ENCODE measurements at regions not wholly inside any gene's neighbourhood (a gene's known extent, or its start where the extent isn't known, plus 50 kb on each side); places are given as distances from the start of the nearest gene placed in this dataset.

- Histone ChIP-seq H2AFZ (ENCODE audit: low read length) (no peak overlapping the region), H3K4me2 (ENCODE audit: low read depth, low read length) (no peak overlapping the region), H3F3A (ENCODE audit: insufficient read depth, low read length) (no peaks in the 10 kb centered on the region), H3K9me3 (replicated peaks; ENCODE audit: insufficient read depth, low read length) (no peaks in the 10 kb centered on the region), H3K4me3 (ENCODE audit: low read length) (no peak overlapping the region), H3K27ac (ENCODE audit: low read length) (no peak overlapping the region), H3K27me3 (replicated peaks; ENCODE audit: insufficient read depth, low read length) (no peaks in the 10 kb centered on the region), H3K36me3 (replicated peaks; ENCODE audit: insufficient read depth, low read length) (no peaks in the 10 kb centered on the region), H3K4me1 (ENCODE audit: low read length) (no peaks in the 10 kb centered on the region), H3K79me2 (ENCODE audit: low read length) (no peaks in the 10 kb centered on the region), H3K9me2 (replicated peaks; ENCODE audit: insufficient read depth, low read length) (no peaks in the 10 kb centered on the region), H4K20me1 (ENCODE audit: insufficient read depth, low read length) (no peaks in the 10 kb centered on the region), H3K9ac (ENCODE audit: low read length) (no peak overlapping the region)
- DNase-seq, result no peak
- TF ChIP-seq EZH2 (optimal IDR thresholded peaks at IDR 0.05; ENCODE audit: low read depth, low read length) (no peak), EZH2phosphoT487 (IDR thresholded peaks at IDR 0.05; ENCODE audit: low read length) (no peak)
These were observed 999.7 kb upstream of the LRRTM1 start for GRCh38 chr2:81304154-81304830.

- H3K36me3 ChIP-seq (replicated peaks; ENCODE audit: insufficient read depth, low read length), result no peaks in the 10 kb centered on the region
- TF ChIP-seq EZH2phosphoT487 (IDR thresholded peaks at IDR 0.05; ENCODE audit: low read length) (no peak), EZH2 (optimal IDR thresholded peaks at IDR 0.05; ENCODE audit: low read depth, low read length) (no peak)
- TF ChIP-seq, protein P1, sequence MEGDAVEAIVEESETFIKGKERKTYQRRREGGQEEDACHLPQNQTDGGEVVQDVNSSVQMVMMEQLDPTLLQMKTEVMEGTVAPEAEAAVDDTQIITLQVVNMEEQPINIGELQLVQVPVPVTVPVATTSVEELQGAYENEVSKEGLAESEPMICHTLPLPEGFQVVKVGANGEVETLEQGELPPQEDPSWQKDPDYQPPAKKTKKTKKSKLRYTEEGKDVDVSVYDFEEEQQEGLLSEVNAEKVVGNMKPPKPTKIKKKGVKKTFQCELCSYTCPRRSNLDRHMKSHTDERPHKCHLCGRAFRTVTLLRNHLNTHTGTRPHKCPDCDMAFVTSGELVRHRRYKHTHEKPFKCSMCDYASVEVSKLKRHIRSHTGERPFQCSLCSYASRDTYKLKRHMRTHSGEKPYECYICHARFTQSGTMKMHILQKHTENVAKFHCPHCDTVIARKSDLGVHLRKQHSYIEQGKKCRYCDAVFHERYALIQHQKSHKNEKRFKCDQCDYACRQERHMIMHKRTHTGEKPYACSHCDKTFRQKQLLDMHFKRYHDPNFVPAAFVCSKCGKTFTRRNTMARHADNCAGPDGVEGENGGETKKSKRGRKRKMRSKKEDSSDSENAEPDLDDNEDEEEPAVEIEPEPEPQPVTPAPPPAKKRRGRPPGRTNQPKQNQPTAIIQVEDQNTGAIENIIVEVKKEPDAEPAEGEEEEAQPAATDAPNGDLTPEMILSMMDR (IDR thresholded peaks at IDR 0.05; ENCODE audit: low read length), result no peak
- H3K27me3 ChIP-seq (replicated peaks; ENCODE audit: insufficient read depth, low read length), result no peaks in the 10 kb centered on the region
- H3K9me2 ChIP-seq (replicated peaks; ENCODE audit: insufficient read depth, low read length), result no peaks in the 10 kb centered on the region
- H4K20me1 ChIP-seq (ENCODE audit: insufficient read depth, low read length), result no peaks in the 10 kb centered on the region
- H3K79me2 ChIP-seq (ENCODE audit: low read length), result no peaks in the 10 kb centered on the region
- H3K4me2 ChIP-seq (ENCODE audit: low read depth, low read length), result no peak overlapping the region
- H3K4me3 ChIP-seq (ENCODE audit: low read length), result no peak overlapping the region
- H3K9me3 ChIP-seq (replicated peaks; ENCODE audit: insufficient read depth, low read length), result no peaks in the 10 kb centered on the region
- no peak overlapping the region for H3K27ac ChIP-seq (ENCODE audit: low read length)
- H3F3A ChIP-seq (ENCODE audit: insufficient read depth, low read length), result no peaks in the 10 kb centered on the region
- no peak for DNase-seq
- no peaks in the 10 kb centered on the region for H3K4me1 ChIP-seq (ENCODE audit: low read length)
- H2AFZ ChIP-seq (ENCODE audit: low read length), result no peak overlapping the region
- no peak overlapping the region for H3K9ac ChIP-seq (ENCODE audit: low read length)
These were observed 998.8 kb upstream of the LRRTM1 start for GRCh38 chr2:81303321-81303720.

DNA sequence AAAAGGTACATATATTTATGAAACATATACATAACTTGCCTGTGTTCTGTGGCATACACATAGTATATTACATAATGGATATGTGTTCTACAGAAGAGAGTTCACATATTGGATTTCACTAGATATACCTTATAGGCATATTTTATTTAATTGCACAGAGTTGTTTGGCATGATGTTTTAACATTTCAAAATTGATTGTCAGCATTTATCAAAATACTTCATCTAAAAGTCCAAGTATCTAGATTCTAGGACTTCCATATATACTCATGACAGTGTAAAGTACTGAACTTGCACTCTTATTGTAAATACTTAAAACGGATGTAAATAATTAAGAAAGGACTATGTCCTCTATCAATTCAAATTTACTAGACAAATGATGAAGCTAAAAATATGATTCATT lies 995.3 kb upstream of the LRRTM1 start:
- Histone ChIP-seq H3K9ac (ENCODE audit: low read length) (no peak overlapping the region), H3K36me3 (replicated peaks; ENCODE audit: insufficient read depth, low read length) (no peaks in the 10 kb centered on the region), H3K27me3 (replicated peaks; ENCODE audit: insufficient read depth, low read length) (no peaks in the 10 kb centered on the region), H2AFZ (ENCODE audit: low read length) (no peak overlapping the region), H3K27ac (ENCODE audit: low read length) (no peak overlapping the region), H3K79me2 (ENCODE audit: low read length) (no peaks in the 10 kb centered on the region), H3K9me2 (replicated peaks; ENCODE audit: insufficient read depth, low read length) (no peaks in the 10 kb centered on the region), H3K4me3 (ENCODE audit: low read length) (no peak overlapping the region), H3K9me3 (replicated peaks; ENCODE audit: insufficient read depth, low read length) (no peaks in the 10 kb centered on the region), H3K4me1 (ENCODE audit: low read length) (no peaks in the 10 kb centered on the region), H4K20me1 (ENCODE audit: insufficient read depth, low read length) (no peaks in the 10 kb centered on the region), H3K4me2 (ENCODE audit: low read depth, low read length) (no peak overlapping the region), H3F3A (ENCODE audit: insufficient read depth, low read length) (no peaks in the 10 kb centered on the region)
- no peak for DNase-seq
- TF ChIP-seq EZH2 (optimal IDR thresholded peaks at IDR 0.05; ENCODE audit: low read depth, low read length) (no peak), EZH2phosphoT487 (IDR thresholded peaks at IDR 0.05; ENCODE audit: low read length) (no peak)
- TF ChIP-seq, protein P1 (IDR thresholded peaks at IDR 0.05; ENCODE audit: low read length), result no peak

- DNase-seq, result no peak
- Histone ChIP-seq H4K20me1 (ENCODE audit: insufficient read depth, low read length) (no peaks in the 10 kb centered on the region), H3K4me3 (ENCODE audit: low read length) (no peak overlapping the region), H3K9ac (ENCODE audit: low read length) (no peak overlapping the region), H3K36me3 (replicated peaks; ENCODE audit: insufficient read depth, low read length) (no peaks in the 10 kb centered on the region), H3K9me2 (replicated peaks; ENCODE audit: insufficient read depth, low read length) (no peaks in the 10 kb centered on the region), H3K27me3 (replicated peaks; ENCODE audit: insufficient read depth, low read length) (no peaks in the 10 kb centered on the region), H3K79me2 (ENCODE audit: low read length) (no peaks in the 10 kb centered on the region), H3K4me1 (ENCODE audit: low read length) (no peaks in the 10 kb centered on the region), H2AFZ (ENCODE audit: low read length) (no peak overlapping the region), H3K4me2 (ENCODE audit: low read depth, low read length) (no peak overlapping the region), H3K9me3 (replicated peaks; ENCODE audit: insufficient read depth, low read length) (no peaks in the 10 kb centered on the region), H3F3A (ENCODE audit: insufficient read depth, low read length) (no peaks in the 10 kb centered on the region), H3K27ac (ENCODE audit: low read length) (no peak overlapping the region)
- TF ChIP-seq EZH2 (optimal IDR thresholded peaks at IDR 0.05; ENCODE audit: low read depth, low read length) (no peak), EZH2phosphoT487 (IDR thresholded peaks at IDR 0.05; ENCODE audit: low read length) (no peak)
- TF ChIP-seq, protein P1 (IDR thresholded peaks at IDR 0.05; ENCODE audit: low read length), result no peak
These were observed 986.3 kb upstream of the LRRTM1 start for GRCh38 chr2:81290846-81291245.
